Tongue (tissue), 1 donor: ENCODE measurements at regions not wholly inside any gene's neighbourhood (a gene's known extent, or its start where the extent isn't known, plus 50 kb on each side); places are given as distances from the start of the nearest gene placed in this dataset.
"Not testable (repeated sequence)": the region's sequence is repeated elsewhere in the genome, so short reads cannot be mapped to it uniquely, and the experiment has no call there.

ENCODE experiments used
- DNase-seq: peaks from one replicate; pipeline ENCODE4 v3.0.0-alpha.2; 2015

DNA sequence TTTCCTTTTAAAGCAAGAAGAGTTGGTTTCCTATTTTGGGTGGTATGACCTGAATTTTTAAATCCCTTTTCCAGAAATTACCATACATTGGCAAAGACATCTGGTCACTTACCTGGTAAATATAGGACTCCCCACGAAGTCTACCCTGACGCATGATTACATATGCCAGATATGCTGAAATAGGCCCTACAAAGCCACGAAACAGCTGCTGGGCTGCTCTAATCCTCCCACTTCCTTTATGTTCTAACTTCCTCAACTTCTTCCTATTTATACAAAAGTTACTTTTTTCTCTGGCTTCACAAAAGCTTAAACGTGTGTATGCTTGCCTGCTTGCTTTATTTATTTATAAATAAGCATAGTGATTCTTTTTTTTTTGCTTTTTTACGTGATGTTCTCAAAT, 186.0 kb upstream of the EPHA4 start:
- no peak for DNase-seq

DNA sequence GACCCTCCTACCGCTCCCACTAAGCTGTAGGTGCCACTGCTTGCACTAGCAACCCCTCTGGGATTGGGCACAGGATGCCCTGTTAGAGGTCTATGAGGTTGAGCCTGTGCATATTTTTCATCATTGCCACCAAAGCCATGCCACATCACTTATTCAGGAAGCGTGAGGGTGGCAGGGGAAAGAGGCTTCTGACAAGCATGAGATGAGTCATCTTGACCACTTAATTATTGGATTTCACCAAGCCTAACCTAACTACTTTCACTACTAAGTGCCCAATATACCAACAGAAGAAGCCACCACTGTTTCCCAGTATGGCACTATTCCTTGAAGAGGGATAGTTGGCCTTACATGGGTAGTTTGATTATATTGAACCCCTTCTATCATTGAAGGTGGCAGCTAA, 181.3 kb upstream of the EPHA4 start:
- DNase-seq = no peak

DNA sequence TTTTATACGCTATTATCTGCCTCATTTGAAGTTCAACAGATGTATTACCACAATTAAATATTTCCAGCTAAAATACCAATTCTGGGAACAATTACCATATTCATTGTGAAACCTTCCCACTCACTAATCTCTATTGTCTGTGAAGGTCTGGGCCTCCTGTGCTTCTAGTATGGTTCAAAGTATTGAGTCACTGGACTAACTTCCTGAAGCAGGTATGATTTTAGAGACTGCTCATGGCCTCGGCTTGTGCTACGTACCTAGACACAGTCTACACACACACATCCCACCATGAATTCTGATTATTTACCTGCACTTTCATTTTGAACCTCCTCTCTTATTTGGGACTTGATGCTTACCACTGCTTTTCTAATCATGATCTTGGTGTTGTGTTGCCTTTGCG, 180.7 kb upstream of the EPHA4 start:
- DNase-seq = no peak

DNA sequence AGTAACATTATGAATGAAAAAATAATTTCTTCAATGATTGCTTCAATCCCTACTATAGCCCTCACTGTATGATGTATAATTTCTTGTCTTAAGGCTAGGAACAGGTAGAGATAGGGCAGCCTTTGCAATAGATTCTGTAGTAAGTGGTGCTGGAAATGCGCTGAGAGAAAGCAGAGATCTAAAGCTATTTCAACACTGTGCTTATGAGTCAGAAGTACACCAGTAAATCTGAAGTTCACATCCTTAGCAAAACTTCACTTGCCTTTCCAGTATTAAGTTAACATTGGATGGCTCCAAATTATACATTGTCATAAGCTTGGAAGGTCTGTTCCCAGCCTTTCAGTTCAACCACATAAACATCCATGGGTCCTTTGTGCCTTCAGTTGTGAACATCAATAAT, 178.2 kb upstream of the EPHA4 start:
- no peak for DNase-seq

DNA sequence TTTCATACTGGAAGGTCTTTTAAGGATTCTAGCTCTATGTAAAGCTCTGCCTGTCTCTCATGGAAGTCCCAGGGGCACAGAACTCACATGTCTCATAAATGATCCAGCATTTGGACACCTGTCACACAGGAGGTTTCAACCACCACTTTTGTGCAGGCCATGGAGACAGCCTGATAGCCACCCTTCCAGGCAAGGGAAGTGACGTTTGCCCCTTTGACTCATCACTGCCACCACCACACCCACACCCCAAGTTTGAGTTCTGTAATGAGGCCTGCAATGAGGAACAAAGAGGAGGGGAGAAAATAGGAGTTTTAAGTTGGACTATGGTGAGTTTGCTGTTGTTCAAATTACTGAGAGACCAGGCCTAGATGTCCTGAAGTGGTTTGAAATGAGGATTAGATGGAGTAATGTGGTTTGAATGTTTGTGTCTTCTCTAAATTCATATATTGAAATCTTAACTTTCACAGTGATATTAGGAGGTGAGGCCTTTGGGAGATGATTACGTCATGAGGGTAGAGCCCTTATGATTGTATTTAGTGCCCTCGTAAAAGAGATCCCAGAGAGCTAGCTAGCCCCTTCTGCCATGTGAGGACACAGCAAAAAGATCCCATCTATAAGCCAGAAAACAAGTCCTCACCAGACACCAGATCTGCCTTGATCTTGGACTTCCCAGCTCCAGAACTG, 175.3 kb upstream of the EPHA4 start:
- DNase-seq = no peak

DNA sequence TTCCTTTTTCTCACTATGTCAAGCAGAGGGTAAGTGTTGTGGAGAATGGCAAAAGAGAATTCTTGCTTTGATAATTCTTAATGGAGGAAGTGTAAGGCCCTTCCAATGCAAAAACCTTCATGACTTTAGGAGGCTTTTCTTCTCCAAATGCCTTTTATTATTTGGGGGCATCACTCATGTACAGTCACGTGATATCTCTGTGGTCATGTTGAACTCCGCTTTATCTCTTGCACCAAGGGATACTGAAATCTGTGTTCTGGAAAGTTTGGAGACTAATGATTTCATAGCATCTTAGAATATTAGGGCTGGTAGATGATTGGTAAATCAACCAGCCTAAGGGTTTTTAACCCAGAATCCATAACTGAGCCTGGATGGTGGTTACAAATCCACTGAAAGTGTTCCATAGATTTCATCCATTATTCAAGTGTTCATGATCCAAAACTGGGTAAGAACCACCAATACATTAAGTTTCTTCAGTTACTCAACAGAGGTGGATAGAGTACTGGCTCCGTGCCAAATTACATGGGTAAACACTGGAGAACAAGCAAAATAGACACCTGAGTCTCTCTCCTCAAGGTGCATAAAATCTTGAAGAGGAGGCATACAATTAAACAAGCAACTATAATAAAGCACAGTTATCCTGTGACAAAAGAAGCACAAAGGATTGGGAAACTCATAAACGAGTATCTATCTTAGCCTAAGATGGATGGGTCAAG, 169.6 kb upstream of the EPHA4 start:
- no peak for DNase-seq

DNA sequence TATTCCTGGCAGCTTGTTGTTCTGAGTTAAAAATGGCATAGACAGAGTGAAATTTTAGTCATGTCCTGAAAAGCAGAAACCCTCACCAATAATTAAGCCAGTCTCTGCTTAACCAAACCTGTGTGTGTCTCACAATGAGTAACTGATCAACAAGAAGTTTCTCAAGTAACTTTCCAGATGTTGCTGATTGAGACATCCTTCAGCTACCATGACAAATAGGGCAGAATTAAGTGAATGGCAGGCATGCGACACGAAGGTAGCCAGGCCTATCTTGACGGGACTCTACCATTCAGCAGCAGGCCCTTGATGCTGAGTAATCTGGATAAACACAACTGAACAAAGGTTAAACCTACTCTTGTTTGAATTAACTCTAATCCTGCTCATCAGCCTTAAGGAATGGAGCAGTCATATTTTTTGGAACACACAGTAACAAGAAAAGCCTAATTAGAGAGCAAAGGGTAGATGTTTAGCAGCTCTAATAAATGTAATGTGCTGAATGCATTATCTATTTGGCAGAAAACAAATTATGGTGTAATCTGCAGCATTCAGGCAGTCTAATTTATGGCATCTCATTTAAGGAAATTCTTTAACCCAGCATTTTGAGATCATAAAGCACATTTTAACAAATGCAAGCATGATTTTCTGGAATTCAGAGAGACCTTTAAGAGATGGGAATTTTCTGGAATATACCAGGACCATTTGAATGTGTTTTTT, 159.5 kb upstream of the EPHA4 start:
- DNase-seq = no peak

DNA sequence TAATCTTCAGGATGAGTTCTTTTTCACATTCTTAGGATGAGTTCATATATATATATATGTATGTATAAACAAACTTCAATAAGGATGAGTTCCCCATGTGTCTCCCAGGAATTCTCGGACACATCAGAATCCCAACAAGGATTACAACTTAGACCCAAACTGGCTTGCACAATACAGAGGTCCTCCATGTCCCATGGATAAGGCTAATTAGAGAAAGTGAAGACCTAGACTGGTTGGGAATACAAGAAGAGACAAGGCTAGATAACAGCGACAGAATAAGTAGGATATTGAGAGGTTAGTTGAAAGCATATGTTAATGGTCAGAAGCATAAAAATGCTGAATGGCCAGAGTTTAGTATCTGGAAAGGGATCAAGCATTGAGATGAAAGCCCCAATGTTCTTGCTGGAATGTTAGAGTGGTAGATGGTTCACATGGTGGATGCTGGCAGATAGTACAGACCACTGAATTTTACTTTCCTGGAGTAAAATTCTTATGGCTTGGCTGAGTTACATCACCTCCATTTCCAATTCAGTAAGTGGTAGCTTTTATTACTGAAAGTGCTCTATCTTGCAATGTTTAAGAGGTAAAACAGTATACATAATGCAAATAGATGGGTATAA, 154.9 kb upstream of the EPHA4 start:
- DNase-seq = no peak

DNA sequence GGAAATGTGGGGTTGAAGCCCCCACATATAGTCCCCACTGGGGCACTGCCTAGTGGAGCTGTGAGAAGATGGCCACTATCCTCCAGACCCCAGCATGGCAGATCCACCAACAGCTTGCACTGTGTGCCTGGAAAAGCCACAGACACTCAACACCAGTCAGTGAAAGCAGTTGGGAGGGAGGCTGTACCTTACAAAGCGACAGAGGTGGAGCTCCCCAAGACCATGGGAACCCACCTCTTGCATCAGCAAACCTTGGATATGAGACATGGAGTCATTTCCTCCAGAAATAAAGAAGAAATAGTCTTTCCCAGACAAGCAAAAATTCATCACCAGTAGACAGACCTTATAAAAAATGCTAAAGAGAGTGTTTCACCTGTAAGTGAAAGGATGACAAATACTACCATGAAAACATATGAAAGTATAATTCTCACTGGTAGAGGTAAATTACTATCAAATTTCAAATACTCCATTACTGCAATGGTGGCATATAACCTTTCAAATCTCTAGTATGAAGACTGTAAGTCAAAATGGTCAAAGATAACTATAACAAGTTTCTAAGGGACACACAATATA, 152.6 kb upstream of the EPHA4 start:
- DNase-seq = no peak

DNA sequence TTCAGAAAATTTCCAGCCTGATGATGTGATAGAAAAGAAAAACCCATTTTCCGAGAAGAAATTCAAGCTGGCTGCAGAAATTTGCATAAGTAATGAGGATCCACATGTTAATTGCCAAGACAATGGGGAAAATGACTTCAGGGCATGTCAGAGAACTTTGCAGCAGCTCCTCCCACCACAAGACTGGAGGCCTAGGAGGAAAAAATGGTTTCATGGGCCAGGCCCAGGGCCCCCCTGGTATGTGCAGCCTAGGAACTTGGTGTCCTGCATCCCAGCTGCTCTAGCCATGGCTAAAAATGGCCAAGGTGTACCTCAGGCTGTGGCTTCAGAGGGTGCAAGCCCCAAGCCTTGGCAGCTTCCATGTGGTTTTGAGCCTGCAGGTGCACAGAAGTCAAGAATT, 152.0 kb upstream of the EPHA4 start:
- not testable (repeated sequence) for DNase-seq

DNA sequence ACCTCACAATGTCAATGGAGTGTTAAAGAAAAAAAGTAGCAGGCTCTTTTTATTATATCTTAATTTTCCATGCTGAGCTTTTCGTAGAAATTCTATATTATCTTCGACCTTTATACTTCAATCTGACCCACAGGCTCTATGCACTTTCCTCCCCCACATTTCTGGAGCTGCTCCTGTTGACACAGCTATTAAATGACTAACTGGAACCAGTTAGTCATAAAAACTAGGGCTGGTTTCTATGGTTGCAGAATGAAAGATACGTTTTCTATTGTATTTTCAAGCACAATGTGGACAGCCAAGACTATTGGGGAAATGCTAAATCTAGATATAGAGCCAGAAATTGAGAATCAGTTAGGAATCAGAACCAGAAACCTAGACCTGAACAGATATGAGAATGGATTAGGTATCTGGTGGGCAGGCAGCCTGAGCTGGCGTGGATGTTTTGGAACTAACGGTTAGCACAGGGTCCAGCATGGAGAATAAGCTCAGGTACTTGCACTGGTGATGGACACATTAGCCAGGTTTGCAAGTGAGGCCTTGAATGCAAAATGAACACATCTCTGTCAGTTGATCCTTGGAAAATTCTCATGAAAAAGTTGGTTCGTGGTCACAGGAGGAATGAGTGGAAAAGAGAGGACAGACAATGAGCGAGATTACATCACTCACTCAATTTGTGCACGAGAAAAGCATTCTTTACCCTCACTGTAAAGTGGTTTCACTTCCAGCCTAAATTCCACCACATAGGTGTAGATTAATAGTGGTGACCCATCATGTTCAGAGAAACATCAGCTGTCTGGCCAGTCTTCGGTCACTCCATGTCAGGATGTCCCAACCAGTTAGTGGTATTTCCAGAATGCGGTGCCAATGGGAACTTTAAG, 144.6 kb upstream of the EPHA4 start:
- DNase-seq = no peak

DNA sequence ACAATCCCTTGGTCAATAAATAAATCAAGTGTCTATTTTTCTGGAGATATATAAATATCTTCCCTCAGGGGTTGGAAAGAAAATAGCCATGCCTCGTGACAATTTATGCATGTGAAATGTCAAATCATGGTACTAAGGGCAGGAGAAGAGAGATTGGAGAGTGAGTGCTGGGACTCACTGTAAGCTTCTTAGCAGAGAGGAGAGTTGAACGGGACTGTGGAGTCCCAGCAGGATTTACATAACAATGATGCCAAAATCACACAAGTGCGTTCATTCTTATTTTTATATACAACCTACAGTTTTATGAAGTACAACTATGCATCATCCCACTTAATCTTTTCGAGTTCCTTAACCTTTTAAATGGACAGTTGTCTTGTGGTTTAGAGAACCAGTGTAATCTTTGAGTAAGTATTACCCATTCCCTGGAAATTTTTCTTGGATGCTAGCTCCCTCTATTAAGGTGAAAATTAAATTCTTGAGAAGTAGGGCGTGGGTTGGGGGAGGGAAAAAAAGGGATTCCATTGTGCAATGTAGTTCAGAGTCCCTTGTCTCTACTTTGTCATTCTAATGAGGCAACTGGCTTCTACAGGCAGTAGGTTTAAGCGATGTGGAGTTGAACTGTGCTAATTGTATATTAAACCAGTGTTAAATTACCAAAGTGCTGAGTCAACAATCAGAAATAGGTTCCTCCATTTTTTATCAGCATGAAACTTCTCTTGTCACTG, 143.6 kb upstream of the EPHA4 start:
- no peak for DNase-seq

DNA sequence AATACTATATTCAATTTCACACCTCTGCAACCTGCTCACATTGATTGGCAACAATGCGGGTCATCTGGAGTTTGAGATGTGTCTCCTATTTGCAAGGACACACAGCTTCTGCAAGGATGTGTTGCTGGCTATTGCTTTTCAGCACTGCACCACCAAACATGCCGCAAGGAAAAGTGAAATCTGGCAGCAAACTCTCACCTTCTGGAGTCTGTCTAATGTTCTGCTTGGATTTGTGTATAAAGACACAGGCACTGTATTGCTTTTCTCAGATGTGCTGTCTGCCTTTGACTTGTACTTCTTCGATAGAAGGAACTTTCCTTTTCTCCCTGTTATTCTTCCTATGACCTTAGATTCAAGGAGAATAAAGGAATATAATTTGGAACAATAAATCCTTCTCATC, 138.6 kb upstream of the EPHA4 start:
- peak; percentile 24 for DNase-seq

DNA sequence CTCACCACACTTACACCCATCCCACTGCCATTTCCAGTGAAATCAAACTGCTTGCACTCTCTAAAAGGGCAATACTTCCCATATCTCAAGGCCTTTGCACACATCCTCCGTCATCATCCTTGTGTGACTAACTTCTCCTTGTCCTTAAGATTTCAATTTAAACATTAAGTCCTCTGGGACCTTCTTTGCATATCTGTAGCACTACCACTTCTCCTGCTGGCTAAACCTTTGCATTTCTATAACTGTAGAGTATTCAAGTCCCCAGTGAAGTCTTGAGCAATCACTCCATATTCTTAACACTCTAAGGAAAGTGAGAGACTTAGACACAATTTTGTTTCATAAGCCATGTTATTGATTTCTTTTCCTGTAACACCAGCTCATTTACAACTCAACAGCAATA, 136.8 kb upstream of the EPHA4 start:
- DNase-seq = no peak

DNA sequence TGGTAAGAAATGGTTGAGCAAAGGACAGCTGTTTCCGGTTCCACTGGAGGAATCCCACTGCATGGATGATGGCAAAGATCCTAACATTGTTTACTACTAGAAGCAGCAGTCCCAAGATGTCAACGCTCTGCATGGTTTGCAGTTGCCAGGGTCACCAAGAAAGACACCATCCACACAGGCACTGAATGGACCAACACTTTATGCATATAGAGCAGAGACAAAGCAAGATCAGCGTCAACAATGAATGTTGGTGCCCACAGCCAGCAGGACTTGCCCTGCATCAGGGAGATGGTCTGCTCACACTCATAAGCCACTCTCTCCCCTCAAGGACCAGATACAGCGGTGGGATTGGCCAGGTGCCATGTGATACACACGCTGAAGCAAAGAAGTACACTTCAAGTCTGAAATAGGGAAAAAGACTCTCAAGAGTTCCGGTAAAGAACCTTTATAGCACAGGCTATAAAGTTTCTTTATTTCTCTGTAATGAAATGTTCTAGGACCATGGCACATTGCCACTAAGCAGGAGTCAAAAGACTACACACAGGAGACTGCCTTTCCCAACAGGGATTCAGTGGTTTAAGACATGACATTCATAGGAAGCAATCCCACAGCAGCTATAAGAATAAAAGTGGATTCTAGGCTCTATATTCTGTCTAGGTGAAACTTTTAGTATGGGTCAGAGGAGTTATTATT, 133.2 kb upstream of the EPHA4 start:
- DNase-seq = no peak

DNA sequence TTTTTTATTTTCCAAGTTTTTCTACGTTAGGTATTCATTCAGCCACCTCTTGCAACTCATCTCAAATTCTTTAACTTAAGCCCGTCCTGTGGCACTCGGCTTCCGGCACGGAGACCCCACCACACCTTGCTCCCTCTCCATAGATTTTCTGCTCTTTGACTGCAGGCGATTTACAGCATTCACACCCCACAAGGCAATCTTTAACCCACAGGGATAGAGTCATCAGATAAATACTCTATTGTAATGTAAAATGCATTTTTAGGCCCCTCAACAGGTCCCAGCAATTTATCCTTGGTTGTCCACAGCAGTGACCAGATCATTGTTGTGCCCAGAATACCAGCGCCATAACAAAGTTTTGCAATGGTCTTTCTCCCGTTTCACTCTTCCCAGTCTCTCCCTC, 132.3 kb upstream of the EPHA4 start:
- no peak for DNase-seq

DNA sequence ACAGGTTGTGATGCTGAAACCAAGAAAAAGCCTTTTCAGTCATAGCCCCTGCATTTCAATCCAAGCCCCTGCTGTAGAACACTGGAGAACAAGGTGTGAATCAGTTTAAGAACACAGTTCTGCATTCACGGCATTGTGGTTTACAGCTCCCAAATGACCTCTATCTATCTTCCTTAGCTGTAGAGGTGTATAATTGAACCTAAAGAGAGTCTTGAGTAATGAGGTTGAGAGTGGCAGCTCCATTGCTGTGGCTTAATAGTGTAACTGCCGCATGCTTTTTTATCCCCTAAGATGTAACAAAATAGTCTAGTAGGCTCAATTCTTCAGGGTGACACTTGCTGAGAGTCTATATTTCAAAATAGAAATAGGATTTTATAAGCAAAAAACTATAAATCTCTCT, 121.3 kb upstream of the EPHA4 start:
- no peak for DNase-seq

DNA sequence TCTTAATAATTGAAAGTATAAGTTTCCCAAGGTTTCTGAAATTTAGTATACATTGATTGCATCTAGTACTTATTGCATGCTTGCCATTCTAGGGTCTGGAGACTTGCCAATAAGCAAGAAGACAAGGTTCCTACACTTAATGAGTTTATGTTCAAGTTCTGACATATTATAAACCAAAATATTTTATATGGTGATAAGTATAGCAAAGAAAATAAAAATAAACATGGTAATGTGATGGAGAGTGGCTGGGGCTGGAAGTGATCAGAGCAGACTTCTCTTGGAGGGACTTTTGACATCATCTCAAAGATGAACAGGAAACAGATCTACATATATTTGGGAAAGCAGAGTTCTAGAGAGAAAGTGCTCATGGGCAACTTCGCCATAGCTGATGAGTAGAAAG, 119.5 kb upstream of the EPHA4 start:
- no peak for DNase-seq

DNA sequence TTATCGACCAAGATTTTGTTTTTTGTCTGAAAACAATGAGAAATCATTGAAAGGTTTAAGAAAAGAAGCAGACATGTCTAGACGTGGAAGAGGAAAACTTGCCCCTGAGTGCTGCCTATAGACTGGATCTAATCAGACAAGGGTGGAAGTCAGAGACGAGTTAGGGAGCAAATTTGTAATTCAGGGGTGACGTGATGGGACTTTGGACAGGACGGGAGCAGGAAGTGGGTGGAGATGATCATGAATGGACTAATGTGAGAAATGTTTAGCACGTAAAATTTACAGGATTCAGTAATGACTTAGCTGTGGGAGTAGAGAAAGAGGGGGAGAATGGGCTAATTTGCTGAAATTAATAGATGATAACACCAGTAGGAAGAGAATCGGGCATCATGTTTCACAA, 117.0 kb upstream of the EPHA4 start:
- DNase-seq = no peak

DNA sequence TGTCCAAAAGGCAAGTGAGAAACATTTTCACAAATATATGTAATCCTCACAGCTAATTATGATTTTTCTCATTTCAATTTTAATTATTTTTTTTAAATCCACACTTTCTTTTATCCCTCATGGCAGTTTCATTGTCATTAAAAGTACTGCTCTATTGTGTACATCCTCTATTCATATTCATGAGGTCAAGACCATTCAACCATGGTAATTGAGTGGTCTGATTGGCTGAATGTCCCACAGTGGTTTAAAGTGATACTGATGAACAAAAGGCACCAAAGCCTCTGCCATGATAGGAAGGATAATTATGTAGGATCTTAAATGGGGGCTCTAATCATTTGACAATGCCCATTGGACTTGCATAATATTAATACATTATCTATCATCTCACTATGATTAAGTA, 108.4 kb upstream of the EPHA4 start:
- DNase-seq = no peak

DNA sequence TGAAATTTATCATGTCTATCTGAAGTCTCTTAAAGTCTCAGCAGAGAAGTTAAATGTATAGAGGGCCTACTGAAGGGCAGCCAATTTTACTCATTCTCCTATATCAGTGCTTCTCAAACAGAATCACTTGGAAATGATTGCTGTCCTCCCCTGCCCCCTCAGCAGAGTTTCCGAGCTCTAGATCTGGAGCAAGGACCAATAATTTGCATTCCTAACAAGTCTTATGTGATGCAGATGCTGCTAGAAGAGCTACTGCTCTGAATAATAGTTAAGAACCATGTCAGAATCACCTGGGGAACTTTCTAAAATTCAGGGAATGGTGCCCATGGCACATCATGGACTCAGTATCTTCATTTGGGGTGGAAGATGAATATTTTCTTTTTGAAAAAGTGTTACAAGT, 105.6 kb upstream of the EPHA4 start:
- DNase-seq = no peak
